PC-3 (cell line): ENCODE measurements at regions not wholly inside any gene's neighbourhood (a gene's known extent, or its start where the extent isn't known, plus 50 kb on each side); places are given as distances from the start of the nearest gene placed in this dataset.

Experiments used
- ATAC-seq: fragments of 200-7000 bp; cut with Tn5 transposase; 2 replicates; pipeline ENCODE4 v1.9.1; 2020; ENCODE audit warnings: mild to moderate bottlenecking, moderate library complexity
- BruUV-seq: library from RNA; stranded (reverse); fragments of 400-500 nt; replicated peaks from 2 replicates; lab custom pipeline; 2021; lab: Mats Ljungman, UMichigan
- CTCF ChIA-PET: fragments of 300-600 bp; sonication (Branson Sonifier 250); formaldehyde crosslinking; loops from one replicate; lab custom pipeline; 2022; ENCODE audit warnings: antibody characterized with exemption; lab: Charles Lee
- POLR2A ChIA-PET: fragments of 300-600 bp; sonication (Branson Sonifier 250); formaldehyde crosslinking; loops from one replicate; lab custom pipeline; 2022; ENCODE audit warnings: antibody characterized with exemption; ENCODE audit not compliant: unreplicated experiment; lab: Charles Lee
- DNase-seq: peaks from one replicate; pipeline ENCODE4 v3.0.0-alpha.2; 2015
- H2AFZ ChIP-seq: fragments of 300-600 bp; sonication (generic); 2 replicates; pipeline ENCODE4 v1.6.0; 2016; ENCODE audit warnings: antibody characterized with exemption, low read length
- H3F3A ChIP-seq: fragments of 300-600 bp; sonication (generic); one replicate; pipeline ENCODE4 v1.6.0; 2017; ENCODE audit warnings: antibody characterized with exemption, low read length, control low read depth, mild to moderate bottlenecking; ENCODE audit not compliant: unreplicated experiment
- H3K27ac ChIP-seq: fragments of 300-600 bp; sonication (generic); 2 replicates; pipeline ENCODE4 v1.5.1; 2016; ENCODE audit warnings: mild to moderate bottlenecking, low read length
- H3K27me3 ChIP-seq: fragments of 300-600 bp; sonication (generic); 2 replicates; pipeline ENCODE4 v1.6.1; 2016; ENCODE audit warnings: low read length, mixed read lengths
- H3K36me3 ChIP-seq: fragments of 300-600 bp; sonication (generic); 2 replicates; pipeline ENCODE4 v1.6.1; 2016; ENCODE audit warnings: low read depth, mixed run types, low read length, mixed read lengths
- H3K4me1 ChIP-seq: fragments of 300-600 bp; sonication (generic); 2 replicates; pipeline ENCODE4 v1.5.1; 2016; ENCODE audit warnings: low read length; ENCODE audit not compliant: insufficient read depth
- H3K4me2 ChIP-seq: fragments of 300-600 bp; sonication (generic); 2 replicates; pipeline ENCODE4 v1.6.0; 2016; ENCODE audit warnings: low read length
- H3K4me3 ChIP-seq: fragments of 300-600 bp; sonication (generic); 2 replicates; pipeline ENCODE4 v1.5.1; 2016; ENCODE audit warnings: mild to moderate bottlenecking, low read length, mixed read lengths
- H3K79me2 ChIP-seq: fragments of 300-600 bp; sonication (generic); 2 replicates; pipeline ENCODE4 v1.6.1; 2017; ENCODE audit warnings: low read length, mixed read lengths
- H3K9ac ChIP-seq: fragments of 300-600 bp; sonication (generic); 2 replicates; pipeline ENCODE4 v1.6.0; 2016; ENCODE audit warnings: mild to moderate bottlenecking, low read length
- H3K9me2 ChIP-seq: fragments of 300-600 bp; sonication (generic); replicated peaks from 2 replicates; pipeline ENCODE4 v1.6.1; 2016; ENCODE audit warnings: mixed run types, low read length, mixed read lengths
- H3K9me3 ChIP-seq: fragments of 300-600 bp; sonication (generic); 2 replicates; pipeline ENCODE4 v1.6.1; 2016; ENCODE audit warnings: low read length, mixed read lengths
- H4K20me1 ChIP-seq: fragments of 300-600 bp; sonication (generic); 2 replicates; pipeline ENCODE4 v1.6.1; 2016; ENCODE audit warnings: low read length, mixed read lengths
- CTCF ChIP-seq: fragments of 300-600 bp; sonication (generic); conservative IDR thresholded peaks from 2 replicates; pipeline ENCODE4 v1.5.1; 2017; ENCODE audit warnings: antibody characterized with exemption, low read depth, mild to moderate bottlenecking, low read length
- EZH2 ChIP-seq: fragments of 300-600 bp; sonication (generic); IDR thresholded peaks from one replicate; pipeline ENCODE4 v1.6.1; 2017; ENCODE audit warnings: antibody characterized with exemption, mild to moderate bottlenecking, low read length; ENCODE audit not compliant: unreplicated experiment
- EZH2phosphoT487 ChIP-seq: fragments of 300-600 bp; sonication (generic); IDR thresholded peaks from 2 replicates; pipeline ENCODE4 v1.6.1; 2018; ENCODE audit warnings: mild to moderate bottlenecking, antibody characterized with exemption, low read length, borderline replicate concordance
- intact Hi-C: fragments of 100-400 bp; cut with micrococcal nuclease; formaldehyde crosslinking; loops from 2 replicates; pipeline ENCODE4 v1.9.0; 2023

GRCh38 chr11:109697140-109697843 is 275.3 kb downstream of the C11orf87 start:
- peak overlapping the region; percentile 30 for H3K27ac ChIP-seq

GRCh38 chr11:109698237-109698636 is 276.2 kb downstream of the C11orf87 start:
- no peak for ATAC-seq
- Histone ChIP-seq H3K9ac (no peak overlapping the region), H3K4me3 (no peak overlapping the region), H3K79me2 (no peaks in the 10 kb centered on the region), H3K9me3 (peaks cover 18% of the 10 kb centered on the region; the same call in 1 of the 2 replicates), H3F3A (no peaks in the 10 kb centered on the region), H3K36me3 (no peaks in the 10 kb centered on the region), H3K9me2 (no peaks in the 10 kb centered on the region), H2AFZ (no peak overlapping the region), H3K27ac (no peak overlapping the region), H3K4me2 (no peak overlapping the region), H3K4me1 (no peaks in the 10 kb centered on the region; the same call in 1 of the 2 replicates), H3K27me3 (peaks cover 5% of the 10 kb centered on the region; the same call in 1 of the 2 replicates), H4K20me1 (no peaks in the 10 kb centered on the region)
- CTCF ChIA-PET: no interaction called here
- intact Hi-C loops: no loop called here
- DNase-seq: no peak
- POLR2A ChIA-PET: no interaction called here
- no TSS peak for BruUV-seq
- TF ChIP-seq EZH2phosphoT487: no peak
- no peak for TF ChIP-seq CTCF
- no peak for TF ChIP-seq EZH2

More at GRCh38 chr11:109697140-109697843, 275.3 kb downstream of the C11orf87 start:
- H3K4me2 ChIP-seq: no peak overlapping the region
- no peaks in the 10 kb centered on the region; the same call in 1 of the 2 replicates for H3K27me3 ChIP-seq
- no peak overlapping the region for H3K9ac ChIP-seq
- DNase-seq: peak; percentile 64
- H3K4me1 ChIP-seq: no peaks in the 10 kb centered on the region; the same call in 1 of the 2 replicates
- ATAC-seq: peak; percentile 81
- BruUV-seq: no TSS peak
- no peaks in the 10 kb centered on the region for H3K79me2 ChIP-seq
- CTCF ChIA-PET: interaction anchor here (0.5 to 0.7 kb wide), 2 partner anchors 145 to 194 kb away, joined by 3 to 7 read pairs; no protein-coding TSS in a partner anchor
- TF ChIP-seq CTCF: peak; percentile 86
- TF ChIP-seq EZH2: no peak
- H3K36me3 ChIP-seq: no peaks in the 10 kb centered on the region
- no peak overlapping the region for H2AFZ ChIP-seq
- intact Hi-C loops: no loop called here
- peaks cover 18% of the 10 kb centered on the region; the same call in 1 of the 2 replicates for H3K9me3 ChIP-seq
- no peak overlapping the region for H3K4me3 ChIP-seq
- POLR2A ChIA-PET: interaction anchor here (0.6 kb wide), 1 partner anchor 922 kb away, joined by 3 read pairs; no protein-coding TSS in a partner anchor
- H3F3A ChIP-seq: no peaks in the 10 kb centered on the region
- no peaks in the 10 kb centered on the region for H4K20me1 ChIP-seq
- H3K9me2 ChIP-seq: no peaks in the 10 kb centered on the region

GRCh38 chr11:109704432-109704831 is 282.4 kb downstream of the C11orf87 start:
- Histone ChIP-seq H2AFZ (no peak overlapping the region), H3K79me2 (no peaks in the 10 kb centered on the region), H3K4me2 (no peak overlapping the region), H3K4me1 (no peaks in the 10 kb centered on the region), H3K27me3 (peaks cover 34% of the 10 kb centered on the region), H3K36me3 (no peaks in the 10 kb centered on the region), H3K9ac (no peak overlapping the region), H3F3A (no peaks in the 10 kb centered on the region), H3K4me3 (no peak overlapping the region), H3K27ac (no peak overlapping the region), H3K9me2 (no peaks in the 10 kb centered on the region), H4K20me1 (no peaks in the 10 kb centered on the region), H3K9me3 (no peaks in the 10 kb centered on the region)
- no peak for TF ChIP-seq EZH2phosphoT487
- ChIA-PET CTCF (no interaction called here), POLR2A (no interaction called here)
- ATAC-seq (no peak), DNase-seq (no peak)
- no TSS peak for BruUV-seq
- intact Hi-C loops: no loop called here
